ENCODE measurements at regions not wholly inside any gene's neighbourhood (a gene's known extent, or its start where the extent isn't known, plus 50 kb on each side); places are given as distances from the start of the nearest gene placed in this dataset.

DNA sequence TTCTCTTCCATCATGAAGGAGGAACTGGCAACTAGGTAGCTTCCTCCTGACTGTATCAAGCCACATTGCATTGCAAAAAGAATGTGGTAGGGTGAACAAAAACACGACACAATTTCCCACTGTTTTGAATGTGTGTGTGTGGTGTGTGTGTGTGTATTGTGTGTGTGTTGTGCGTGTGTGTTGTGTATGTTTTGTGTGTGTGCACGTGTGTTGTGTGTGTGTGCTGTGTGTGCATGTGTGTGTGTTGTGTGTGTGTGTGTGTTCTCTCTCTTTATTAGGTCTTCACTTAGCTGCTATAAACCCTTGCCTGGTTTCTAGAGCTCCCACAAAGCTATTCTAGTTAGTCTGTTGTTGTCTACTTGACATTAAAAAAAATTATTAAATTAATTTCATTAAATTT lies 550.0 kb upstream of the GYPC start:
- TF ChIP-seq, protein P1, sequence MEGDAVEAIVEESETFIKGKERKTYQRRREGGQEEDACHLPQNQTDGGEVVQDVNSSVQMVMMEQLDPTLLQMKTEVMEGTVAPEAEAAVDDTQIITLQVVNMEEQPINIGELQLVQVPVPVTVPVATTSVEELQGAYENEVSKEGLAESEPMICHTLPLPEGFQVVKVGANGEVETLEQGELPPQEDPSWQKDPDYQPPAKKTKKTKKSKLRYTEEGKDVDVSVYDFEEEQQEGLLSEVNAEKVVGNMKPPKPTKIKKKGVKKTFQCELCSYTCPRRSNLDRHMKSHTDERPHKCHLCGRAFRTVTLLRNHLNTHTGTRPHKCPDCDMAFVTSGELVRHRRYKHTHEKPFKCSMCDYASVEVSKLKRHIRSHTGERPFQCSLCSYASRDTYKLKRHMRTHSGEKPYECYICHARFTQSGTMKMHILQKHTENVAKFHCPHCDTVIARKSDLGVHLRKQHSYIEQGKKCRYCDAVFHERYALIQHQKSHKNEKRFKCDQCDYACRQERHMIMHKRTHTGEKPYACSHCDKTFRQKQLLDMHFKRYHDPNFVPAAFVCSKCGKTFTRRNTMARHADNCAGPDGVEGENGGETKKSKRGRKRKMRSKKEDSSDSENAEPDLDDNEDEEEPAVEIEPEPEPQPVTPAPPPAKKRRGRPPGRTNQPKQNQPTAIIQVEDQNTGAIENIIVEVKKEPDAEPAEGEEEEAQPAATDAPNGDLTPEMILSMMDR (conservative IDR thresholded peaks at IDR 0.05; ENCODE audit: low read length) = no peak
- TF ChIP-seq EZH2phosphoT487 (IDR thresholded peaks at IDR 0.05; ENCODE audit: borderline replicate concordance) = no peak

Measured in Loucy (cell line).